ENCODE measurements at regions not wholly inside any gene's neighbourhood (a gene's known extent, or its start where the extent isn't known, plus 50 kb on each side); places are given as distances from the start of the nearest gene placed in this dataset.
"Not testable (repeated sequence)": the region's sequence is repeated elsewhere in the genome, so short reads cannot be mapped to it uniquely, and the experiment has no call there.

- DNase-seq = not testable (repeated sequence)
These were observed 249.4 kb downstream of the SHOX start for GRCh38 chrX:879756-880698.

- no peak for DNase-seq
These were observed 243.5 kb downstream of the SHOX start for GRCh38 chrX:874061-874460.

- no peak for DNase-seq
These were observed 242.4 kb downstream of the SHOX start for GRCh38 chrX:873016-873415.

GRCh38 chrX:872090-872489 is 241.5 kb downstream of the SHOX start:
- no peak for DNase-seq

GRCh38 chrX:871626-872025 is 241.0 kb downstream of the SHOX start:
- no peak for DNase-seq

GRCh38 chrX:867966-868647 is 237.5 kb downstream of the SHOX start:
- DNase-seq = no peak

GRCh38 chrX:867502-867901 is 236.9 kb downstream of the SHOX start:
- no peak for DNase-seq

GRCh38 chrX:866441-866990 is 235.9 kb downstream of the SHOX start:
- DNase-seq = no peak

GRCh38 chrX:865422-865821 is 234.8 kb downstream of the SHOX start:
- DNase-seq = no peak

GRCh38 chrX:861921-862320 is 231.3 kb downstream of the SHOX start:
- DNase-seq = no peak

- DNase-seq = no peak
These were observed 230.8 kb downstream of the SHOX start for GRCh38 chrX:861340-861890.

GRCh38 chrX:859329-859728 is 228.7 kb downstream of the SHOX start:
- DNase-seq = no peak

- no peak for DNase-seq
These were observed 228.0 kb downstream of the SHOX start for GRCh38 chrX:858542-859078.

GRCh38 chrX:857376-857775 is 226.8 kb downstream of the SHOX start:
- no peak for DNase-seq

- DNase-seq = no peak
These were observed 226.1 kb downstream of the SHOX start for GRCh38 chrX:856566-857290.

GRCh38 chrX:853304-853703 is 222.7 kb downstream of the SHOX start:
- no peak for DNase-seq

- DNase-seq = no peak
These were observed 219.9 kb downstream of the SHOX start for GRCh38 chrX:850471-850916.

GRCh38 chrX:848386-848785 is 217.8 kb downstream of the SHOX start:
- DNase-seq = no peak

- DNase-seq = no peak
These were observed 212.7 kb downstream of the SHOX start for GRCh38 chrX:843306-843705.

- no peak for DNase-seq
These were observed 210.0 kb downstream of the SHOX start for GRCh38 chrX:840556-840955.

- DNase-seq = not testable (repeated sequence)
These were observed 208.1 kb downstream of the SHOX start for GRCh38 chrX:838666-839065.

GRCh38 chrX:835857-836256 is 205.3 kb downstream of the SHOX start:
- DNase-seq = not testable (repeated sequence)

Data from T-helper 9 cell (primary cell).